ENCODE measurements at regions not wholly inside any gene's neighbourhood (a gene's known extent, or its start where the extent isn't known, plus 50 kb on each side); places are given as distances from the start of the nearest gene placed in this dataset.

- DNase-seq (ENCODE audit: low spot score), result no peak
- Histone ChIP-seq H3K36me3 (no peaks in the 10 kb centered on the region), H3K4me1 (no peaks in the 10 kb centered on the region), H3K4me3 (no peak overlapping the region), H3K4me2 (no peak overlapping the region), H3K9me3 (ENCODE audit: low read depth) (no peaks in the 10 kb centered on the region), H3F3A (ENCODE audit: low read depth) (peaks cover 3% of the 10 kb centered on the region), H4K20me1 (ENCODE audit: low read depth) (no peaks in the 10 kb centered on the region), H3K79me2 (ENCODE audit: low read depth) (no peaks in the 10 kb centered on the region), H3K27ac (no peak overlapping the region), H2AFZ (replicated peaks) (no peak overlapping the region), H3K9ac (no peak overlapping the region), H3K27me3 (no peaks in the 10 kb centered on the region)
- TF ChIP-seq EZH2 (IDR thresholded peaks at IDR 0.05), result no peak
- Mint-ChIP-seq H3K27me3 (ENCODE audit: insufficient read depth, low read depth) (peaks cover 5% of the 10 kb centered on the region), H3K9me3 (no peaks in the 10 kb centered on the region), H3K4me1 (no peaks in the 10 kb centered on the region), H3K4me3 (no peak overlapping the region), H3K27ac (no peak overlapping the region), H3K36me3 (no peaks in the 10 kb centered on the region)
These were observed 140.0 kb downstream of the ASCL1 start for GRCh38 chr12:103097496-103097895.

GRCh38 chr12:103100257-103100831 is 142.9 kb downstream of the ASCL1 start:
- peaks cover 3% of the 10 kb centered on the region for H3K27me3 Mint-ChIP-seq (ENCODE audit: insufficient read depth, low read depth)
- Histone ChIP-seq H3K27me3 (no peaks in the 10 kb centered on the region), H3K79me2 (ENCODE audit: low read depth) (no peaks in the 10 kb centered on the region), H4K20me1 (ENCODE audit: low read depth) (no peaks in the 10 kb centered on the region), H3K9me3 (ENCODE audit: low read depth) (no peaks in the 10 kb centered on the region), H3K4me3 (no peak overlapping the region), H3K9ac (no peak overlapping the region), H3K4me2 (no peak overlapping the region), H3K27ac (no peak overlapping the region), H3K36me3 (no peaks in the 10 kb centered on the region), H3K4me1 (no peaks in the 10 kb centered on the region), H3F3A (ENCODE audit: low read depth) (peaks cover 3% of the 10 kb centered on the region), H2AFZ (replicated peaks) (no peak overlapping the region)
- no peaks in the 10 kb centered on the region for H3K9me3 Mint-ChIP-seq
- H3K36me3 Mint-ChIP-seq, result no peaks in the 10 kb centered on the region
- H3K4me1 Mint-ChIP-seq, result no peaks in the 10 kb centered on the region
- no peak overlapping the region for H3K4me3 Mint-ChIP-seq
- TF ChIP-seq, protein P1, sequence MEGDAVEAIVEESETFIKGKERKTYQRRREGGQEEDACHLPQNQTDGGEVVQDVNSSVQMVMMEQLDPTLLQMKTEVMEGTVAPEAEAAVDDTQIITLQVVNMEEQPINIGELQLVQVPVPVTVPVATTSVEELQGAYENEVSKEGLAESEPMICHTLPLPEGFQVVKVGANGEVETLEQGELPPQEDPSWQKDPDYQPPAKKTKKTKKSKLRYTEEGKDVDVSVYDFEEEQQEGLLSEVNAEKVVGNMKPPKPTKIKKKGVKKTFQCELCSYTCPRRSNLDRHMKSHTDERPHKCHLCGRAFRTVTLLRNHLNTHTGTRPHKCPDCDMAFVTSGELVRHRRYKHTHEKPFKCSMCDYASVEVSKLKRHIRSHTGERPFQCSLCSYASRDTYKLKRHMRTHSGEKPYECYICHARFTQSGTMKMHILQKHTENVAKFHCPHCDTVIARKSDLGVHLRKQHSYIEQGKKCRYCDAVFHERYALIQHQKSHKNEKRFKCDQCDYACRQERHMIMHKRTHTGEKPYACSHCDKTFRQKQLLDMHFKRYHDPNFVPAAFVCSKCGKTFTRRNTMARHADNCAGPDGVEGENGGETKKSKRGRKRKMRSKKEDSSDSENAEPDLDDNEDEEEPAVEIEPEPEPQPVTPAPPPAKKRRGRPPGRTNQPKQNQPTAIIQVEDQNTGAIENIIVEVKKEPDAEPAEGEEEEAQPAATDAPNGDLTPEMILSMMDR (IDR thresholded peaks at IDR 0.05), result no peak
- no peak for TF ChIP-seq EZH2 (IDR thresholded peaks at IDR 0.05)
- TF ChIP-seq EZH2phosphoT487 (IDR thresholded peaks at IDR 0.05), result no peak
- DNase-seq (ENCODE audit: low spot score), result peak; percentile 55
- no peak overlapping the region for H3K27ac Mint-ChIP-seq

DNA sequence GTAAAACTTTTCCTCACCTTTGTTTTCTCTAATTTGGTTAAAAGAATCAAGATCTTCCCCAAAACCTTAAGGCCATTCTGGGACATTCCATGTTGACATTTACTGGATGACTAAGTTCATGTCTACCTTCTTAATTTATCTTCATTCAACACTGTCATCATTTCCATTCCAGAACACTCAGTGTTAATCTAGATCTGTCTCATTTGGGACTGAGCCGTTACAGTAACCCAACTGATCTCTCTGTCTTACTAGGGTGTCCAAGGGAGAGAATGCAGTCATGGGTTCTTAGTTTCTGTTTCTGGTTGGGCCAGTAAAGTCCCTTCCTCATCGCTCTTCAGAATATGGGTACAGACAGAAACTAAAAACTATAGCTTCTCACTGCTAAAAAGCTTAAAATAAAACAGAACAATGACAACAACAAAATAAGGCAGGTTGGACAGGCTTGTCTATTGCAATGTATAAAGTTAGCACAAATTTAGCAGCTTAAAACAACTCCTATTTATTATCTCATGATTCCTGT is 144.8 kb downstream of the ASCL1 start:
- Histone ChIP-seq H3K4me1 (no peaks in the 10 kb centered on the region), H3K36me3 (no peaks in the 10 kb centered on the region), H3K9ac (no peak overlapping the region), H3F3A (ENCODE audit: low read depth) (peaks cover 3% of the 10 kb centered on the region), H3K4me3 (no peak overlapping the region), H3K27ac (no peak overlapping the region), H3K4me2 (no peak overlapping the region), H4K20me1 (ENCODE audit: low read depth) (no peaks in the 10 kb centered on the region), H3K79me2 (ENCODE audit: low read depth) (no peaks in the 10 kb centered on the region), H3K9me3 (ENCODE audit: low read depth) (no peaks in the 10 kb centered on the region), H3K27me3 (no peaks in the 10 kb centered on the region), H2AFZ (replicated peaks) (no peak overlapping the region)
- Mint-ChIP-seq H3K9me3 (no peaks in the 10 kb centered on the region), H3K27ac (no peak overlapping the region), H3K4me1 (no peaks in the 10 kb centered on the region), H3K4me3 (no peak overlapping the region), H3K36me3 (no peaks in the 10 kb centered on the region), H3K27me3 (ENCODE audit: insufficient read depth, low read depth) (peaks cover 3% of the 10 kb centered on the region)
- no peak for DNase-seq (ENCODE audit: low spot score)
- TF ChIP-seq, protein P1 (IDR thresholded peaks at IDR 0.05), result no peak
- no peak for TF ChIP-seq EZH2phosphoT487 (IDR thresholded peaks at IDR 0.05)
- TF ChIP-seq EZH2 (IDR thresholded peaks at IDR 0.05), result no peak

- H3K27ac Mint-ChIP-seq, result no peak overlapping the region
These were observed 148.6 kb downstream of the ASCL1 start for GRCh38 chr12:103105971-103106597.

More at GRCh38 chr12:103105971-103106597, 148.6 kb downstream of the ASCL1 start:
- TF ChIP-seq, protein P1 (IDR thresholded peaks at IDR 0.05), result no peak
- TF ChIP-seq EZH2 (IDR thresholded peaks at IDR 0.05), result no peak
- no peak overlapping the region for H2AFZ ChIP-seq (replicated peaks)
- H3K27me3 ChIP-seq, result no peaks in the 10 kb centered on the region
- no peak overlapping the region for H3K4me3 Mint-ChIP-seq
- no peaks in the 10 kb centered on the region for H3K36me3 Mint-ChIP-seq
- H3K27me3 Mint-ChIP-seq (ENCODE audit: insufficient read depth, low read depth), result peaks cover 3% of the 10 kb centered on the region
- no peak overlapping the region for H3K9ac ChIP-seq
- H3K4me2 ChIP-seq, result no peak overlapping the region
- no peaks in the 10 kb centered on the region for H3K4me1 ChIP-seq
- no peak overlapping the region for H3K4me3 ChIP-seq
- H3K27ac ChIP-seq, result no peak overlapping the region
- H4K20me1 ChIP-seq (ENCODE audit: low read depth), result no peaks in the 10 kb centered on the region
- H3K4me1 Mint-ChIP-seq, result no peaks in the 10 kb centered on the region
- no peaks in the 10 kb centered on the region for H3K9me3 ChIP-seq (ENCODE audit: low read depth)
- no peaks in the 10 kb centered on the region for H3F3A ChIP-seq (ENCODE audit: low read depth)
- no peaks in the 10 kb centered on the region for H3K9me3 Mint-ChIP-seq
- no peaks in the 10 kb centered on the region for H3K36me3 ChIP-seq
- DNase-seq (ENCODE audit: low spot score), result no peak
- no peaks in the 10 kb centered on the region for H3K79me2 ChIP-seq (ENCODE audit: low read depth)
